HCT116 (cell line): ENCODE measurements at regions not wholly inside any gene's neighbourhood (a gene's known extent, or its start where the extent isn't known, plus 50 kb on each side); places are given as distances from the start of the nearest gene placed in this dataset.

Experiments
- ATAC-seq: fragments of 200-7000 bp; cut with Tn5 transposase; 2 replicates; pipeline ENCODE4 v1.9.1; 2020; ENCODE audit warnings: mild to moderate bottlenecking, moderate library complexity
- BruUV-seq: library from RNA; stranded (reverse); fragments of 400-500 nt; replicated peaks from 2 replicates; lab custom pipeline; 2021; lab: Mats Ljungman, UMichigan
- CTCF ChIA-PET: fragments of 300-600 bp; sonication (Branson Sonifier 250); formaldehyde crosslinking; loops from one replicate; lab custom pipeline; 2021; ENCODE audit warnings: antibody characterized with exemption; lab: Charles Lee
- POLR2A ChIA-PET: fragments of 300-600, 350-600 bp; sonication (Branson Sonifier 250); formaldehyde crosslinking; loops from one replicate; lab custom pipeline; 2021; ENCODE audit warnings: antibody characterized with exemption; lab: Charles Lee
- RAD21 ChIA-PET, 2 experiments: fragments of 300-600 bp; sonication (Branson Sonifier 250); formaldehyde crosslinking; loops; one replicate each; lab custom pipeline; 2023; ENCODE audit warnings: low total read pairs in 2 of 2; ENCODE audit not compliant: uncharacterized antibody in 2 of 2, unreplicated experiment in 2 of 2, low non-redundant PET in 1 of 2; lab: Charles Lee
- DNase-seq: peaks from one replicate; pipeline ENCODE4 v3.0.0-alpha.2; 2010; ENCODE audit warnings: low read depth, low spot score
- H2AFZ ChIP-seq: fragments of 200-600 bp; shearing (Covaris generic), sonication (generic); 2 replicates; pipeline ENCODE4 v1.6.1; 2017; ENCODE audit warnings: low read depth, mixed run types, mixed read lengths, antibody characterized with exemption, low read length; ENCODE audit not compliant: poor library complexity, severe bottlenecking
- H3K27ac ChIP-seq: 2 replicates; pipeline ENCODE4 v1.5.1; 2012; ENCODE audit warnings: low read depth, low read length
- H3K27me3 ChIP-seq: fragments of 200-600 bp; sonication (generic); 2 replicates; pipeline ENCODE4 v1.6.1; 2016; ENCODE audit warnings: mixed run types, low read length, mixed read lengths; ENCODE audit not compliant: insufficient read depth
- H3K36me3 ChIP-seq, 2 experiments: fragments of 200-500 bp in 1 of 2; fragments of 200-600 bp in 1 of 2; sonication (Bioruptor generic) in 1 of 2; sonication (generic) in 1 of 2; 2 replicates each; pipeline versions ENCODE4 v1.5.1 to v1.6.1; 2014 to 2016; ENCODE audit warnings: low read length in 2 of 2, inconsistent platforms in 1 of 2, mixed read lengths in 1 of 2, mixed run types in 1 of 2; ENCODE audit not compliant: insufficient read depth in 2 of 2, control insufficient read depth in 1 of 2
- H3K4me1 ChIP-seq, 2 experiments: fragments of 200-600 bp in 1 of 2; sonication (generic) in 1 of 2; 2 replicates each; pipeline versions ENCODE4 v1.5.1 to v1.6.1; 2012 to 2017; ENCODE audit warnings: low read length in 2 of 2, inconsistent platforms in 1 of 2, mild to moderate bottlenecking in 1 of 2, mixed read lengths in 1 of 2, mixed run types in 1 of 2, moderate library complexity in 1 of 2; ENCODE audit not compliant: insufficient read depth in 2 of 2, control insufficient read depth in 1 of 2
- H3K4me2 ChIP-seq: fragments of 200-600 bp; sonication (generic); 2 replicates; pipeline ENCODE4 v1.6.1; 2017; ENCODE audit warnings: mixed run types, low read length, mixed read lengths
- H3K4me3 ChIP-seq, 2 experiments: fragments of 200-600 bp in 1 of 2; sonication (generic) in 1 of 2; replicated peaks in 1 of 2; 2 replicates each; pipeline ENCODE4 v1.5.1; 2011 to 2016; ENCODE audit warnings: low read length in 2 of 2, control low read depth in 1 of 2, low read depth in 1 of 2, mild to moderate bottlenecking in 1 of 2, mixed read lengths in 1 of 2, mixed run types in 1 of 2
- H3K79me2 ChIP-seq: fragments of 200-600 bp; sonication (generic); 2 replicates; pipeline ENCODE4 v1.6.1; 2017; ENCODE audit warnings: mild to moderate bottlenecking, mixed run types, low read length, moderate library complexity, mixed read lengths; ENCODE audit not compliant: insufficient read depth
- H3K9ac ChIP-seq: fragments of 200-600 bp; sonication (generic); 2 replicates; pipeline ENCODE4 v1.6.1; 2016; ENCODE audit warnings: low read length, mixed read lengths
- H3K9me2 ChIP-seq: fragments of 200-600 bp; sonication (generic), shearing (Covaris generic); 2 replicates; pipeline ENCODE4 v1.6.1; 2017; ENCODE audit warnings: mixed run types, mild to moderate bottlenecking, moderate library complexity; ENCODE audit not compliant: insufficient read depth
- H3K9me3 ChIP-seq, 2 experiments: fragments of 200-500 bp in 1 of 2; fragments of 200-600 bp in 1 of 2; sonication (Bioruptor generic) in 1 of 2; sonication (generic) in 1 of 2; 2 replicates each; pipeline ENCODE4 v1.6.1; 2014 to 2017; ENCODE audit warnings: low read length in 2 of 2, mixed read lengths in 2 of 2, inconsistent platforms in 1 of 2, low read depth in 1 of 2, mild to moderate bottlenecking in 1 of 2, mixed run types in 1 of 2, moderate library complexity in 1 of 2; ENCODE audit not compliant: control insufficient read depth in 1 of 2, insufficient read depth in 1 of 2
- H4K20me1 ChIP-seq: fragments of 200-600 bp; sonication (generic), shearing (Covaris generic); 2 replicates; pipeline ENCODE4 v1.6.1; 2017; ENCODE audit warnings: mixed run types, mild to moderate bottlenecking, moderate library complexity; ENCODE audit not compliant: insufficient read depth
- CBX3 ChIP-seq: IDR thresholded peaks from 2 replicates; pipeline ENCODE4 v1.6.1; 2012; ENCODE audit warnings: low read depth
- CTCF ChIP-seq, 3 experiments: fragments of 200-600 bp in 1 of 3; sonication (generic) in 1 of 3; IDR thresholded peaks in 2 of 3; conservative IDR thresholded peaks in 1 of 3; 2 replicates each; pipeline ENCODE4 v1.5.1; 2012 to 2017; ENCODE audit warnings: low read depth in 2 of 3, low read length in 2 of 3, antibody characterized with exemption in 1 of 3, borderline replicate concordance in 1 of 3, control low read depth in 1 of 3, mild to moderate bottlenecking in 1 of 3, mixed read lengths in 1 of 3, mixed run types in 1 of 3, moderate library complexity in 1 of 3; ENCODE audit not compliant: insufficient read depth in 1 of 3
- FOSL1 ChIP-seq: IDR thresholded peaks from 2 replicates; pipeline ENCODE4 v1.6.1; 2012; ENCODE audit warnings: low read depth
- JUND ChIP-seq: IDR thresholded peaks from 2 replicates; pipeline ENCODE4 v1.6.1; 2012
- MAX ChIP-seq: IDR thresholded peaks from 2 replicates; pipeline ENCODE4 v1.6.1; 2012
- RAD21 ChIP-seq: IDR thresholded peaks from 2 replicates; pipeline ENCODE4 v1.6.1; 2012; ENCODE audit warnings: low read depth, mild to moderate bottlenecking
- REST ChIP-seq: IDR thresholded peaks from 2 replicates; pipeline ENCODE4 v1.6.1; 2012; ENCODE audit warnings: low read depth
- ZBTB33 ChIP-seq: IDR thresholded peaks from 2 replicates; pipeline ENCODE4 v1.6.1; 2011; ENCODE audit warnings: mild to moderate bottlenecking, low read length, moderate library complexity; ENCODE audit not compliant: insufficient replicate concordance; ENCODE audit errors: extremely low read depth
- intact Hi-C: fragments of 100-400 bp; cut with micrococcal nuclease; formaldehyde crosslinking; loops from 2 replicates; pipeline ENCODE4 v1.10.0; 2022

- POLR2A ChIA-PET: no interaction called here
- intact Hi-C loops: no loop called here
Measured at GRCh38 chr20:19828232-19828631, 70.2 kb downstream of the RIN2 start.

More at GRCh38 chr20:19828232-19828631, 70.2 kb downstream of the RIN2 start:
- no peaks in the 10 kb centered on the region for H3K36me3 ChIP-seq
- peak overlapping the region; percentile 91 for H2AFZ ChIP-seq
- H4K20me1 ChIP-seq: no peaks in the 10 kb centered on the region
- no peaks in the 10 kb centered on the region for H3K9me2 ChIP-seq
- BruUV-seq: no TSS peak
- no peak overlapping the region for H3K9ac ChIP-seq
- H3K4me1 ChIP-seq: peaks cover 6 to 14% of the 10 kb centered on the region in 2 experiments
- no peaks in the 10 kb centered on the region for H3K79me2 ChIP-seq
- H3K9me3 ChIP-seq: no peaks in the 10 kb centered on the region
- H3K27me3 ChIP-seq: no peaks in the 10 kb centered on the region
- CTCF ChIA-PET: interaction anchor here (1.0 to 1.3 kb wide), 4 partner anchors 8 to 13 kb away, joined by 3 to 5 read pairs (median 4); no protein-coding TSS in a partner anchor
- ATAC-seq: peak; percentile 92
- RAD21 ChIA-PET: no interaction called here
- H3K27ac ChIP-seq: no peak overlapping the region
- peak; percentile 30 to 60 (median 55); a peak in 5 of 6 replicates for TF ChIP-seq CTCF (IDR thresholded peaks at IDR 0.05 in 2 of 3, conservative IDR thresholded peaks at IDR 0.05 in 1 of 3; ENCODE audit: borderline replicate concordance in 1 of 3, insufficient read depth in 1 of 3, low read depth in 2 of 3, low read length in 2 of 3)
- peak; percentile 53 for TF ChIP-seq RAD21
- TF ChIP-seq ZBTB33: no peak
- no peak for TF ChIP-seq REST
- TF ChIP-seq MAX: no peak
- peak; percentile 39; the same call in 1 of the 2 replicates for TF ChIP-seq JUND
- TF ChIP-seq CBX3: peak; percentile 67; the same call in 1 of the 2 replicates
- peak; percentile 43; the same call in 1 of the 2 replicates for TF ChIP-seq FOSL1
- H3K4me2 ChIP-seq: peak overlapping the region; percentile 72
- DNase-seq: peak; percentile 33
- peak overlapping the region in 1 of 2 experiments; percentile 30; a peak in 2 of 4 replicates for H3K4me3 ChIP-seq
